ENCODE measurements at regions not wholly inside any gene's neighbourhood (a gene's known extent, or its start where the extent isn't known, plus 50 kb on each side); places are given as distances from the start of the nearest gene placed in this dataset.

DNA sequence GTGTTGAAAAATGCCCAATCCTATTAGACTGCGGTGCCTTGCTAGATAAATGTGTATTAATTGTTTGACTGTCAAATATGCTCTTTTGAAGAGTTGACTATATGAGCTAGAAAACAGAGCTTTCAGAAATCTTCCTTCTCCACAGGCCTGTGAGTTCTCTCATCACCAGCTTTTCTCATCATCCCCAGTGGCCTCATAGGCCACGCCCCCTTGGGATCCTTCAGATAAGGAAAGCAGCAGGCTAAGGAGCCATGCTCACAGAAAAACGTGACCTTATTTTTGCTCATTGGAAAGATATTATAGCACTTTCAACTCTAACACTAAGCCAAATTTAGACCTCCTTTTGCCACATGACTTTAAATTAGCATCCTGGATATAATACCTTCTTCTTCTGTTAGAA, 514.4 kb upstream of the ARRDC4 start:
- FAIRE-seq = no peak

DNA sequence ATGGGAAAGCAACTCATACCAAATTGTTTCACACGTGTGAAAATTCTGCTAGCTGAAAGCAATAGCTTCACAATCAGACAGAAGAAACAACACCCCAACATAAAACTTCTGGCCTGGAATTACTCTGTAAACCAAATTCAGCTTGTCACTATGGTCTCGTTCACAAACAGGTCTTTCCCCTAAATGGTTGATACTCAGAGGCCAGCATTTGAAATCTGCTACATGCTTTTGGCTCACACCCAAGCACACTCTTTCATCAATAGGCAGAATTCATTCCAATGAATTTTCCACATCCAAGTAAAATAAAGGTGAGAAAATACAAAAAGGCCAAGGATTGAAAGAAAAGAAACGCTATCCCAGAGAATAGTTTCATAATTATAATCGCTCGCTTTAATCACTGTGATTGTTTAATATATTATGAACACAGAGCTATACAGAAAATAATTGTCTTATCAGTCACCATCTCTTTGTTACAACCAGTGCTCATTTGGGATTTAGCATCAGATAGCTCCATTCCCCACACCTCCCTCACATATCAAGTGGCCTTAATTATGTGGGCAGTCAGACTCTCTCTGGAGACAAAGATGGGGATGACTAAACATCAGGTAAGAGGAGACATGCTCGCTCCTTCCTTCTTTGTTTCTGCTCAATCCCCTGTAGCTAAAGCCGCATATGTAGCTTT, 503.8 kb upstream of the ARRDC4 start:
- FAIRE-seq = no peak

DNA sequence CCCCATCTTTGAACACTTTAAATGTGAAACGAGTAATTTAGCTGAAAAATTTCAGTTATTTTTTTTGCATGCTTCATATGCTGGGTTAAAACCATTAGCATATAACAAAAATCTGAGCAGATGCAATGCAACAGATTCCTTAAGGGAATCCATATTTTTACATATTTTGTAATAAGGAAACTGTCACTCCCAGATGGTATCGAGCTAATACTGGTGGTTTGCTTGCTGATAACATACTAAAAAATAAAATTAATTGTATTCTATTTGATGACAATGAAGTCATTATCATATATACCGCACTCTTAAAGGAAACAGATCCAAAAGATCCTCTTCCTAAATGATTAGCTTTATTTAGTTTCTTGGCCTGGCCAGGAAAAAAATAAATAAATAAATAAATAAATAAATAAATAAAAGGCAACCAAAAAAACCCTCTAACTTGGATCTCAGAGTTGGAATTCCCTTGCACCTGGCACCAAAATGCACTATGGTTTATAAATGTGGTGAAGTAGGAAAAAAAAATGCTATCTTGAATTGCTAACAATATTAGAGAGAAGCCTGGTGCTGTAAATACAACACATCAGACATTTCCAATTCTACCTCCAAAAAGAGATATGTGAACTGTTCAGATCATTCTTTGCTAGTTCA, 503.2 kb upstream of the ARRDC4 start:
- FAIRE-seq = no peak

DNA sequence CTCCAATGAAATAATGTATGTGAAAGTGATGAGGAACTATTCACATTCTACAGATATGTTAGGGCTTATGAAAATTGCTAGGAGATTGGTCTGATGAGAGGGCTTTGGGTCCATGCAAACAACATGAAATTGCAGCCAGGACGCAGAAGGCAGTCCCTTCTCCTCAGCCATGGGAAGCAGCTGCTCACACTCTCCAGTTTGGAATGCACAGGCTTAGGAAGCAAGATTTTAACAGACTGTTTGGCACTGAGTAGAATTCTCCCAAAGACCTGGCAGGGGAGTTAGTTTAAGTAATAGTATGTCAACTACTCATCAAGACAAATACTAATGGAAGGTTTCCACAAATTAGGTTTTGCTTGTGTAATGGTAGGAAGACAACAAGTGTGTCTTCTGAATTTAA, 500.7 kb upstream of the ARRDC4 start:
- no peak for FAIRE-seq

DNA sequence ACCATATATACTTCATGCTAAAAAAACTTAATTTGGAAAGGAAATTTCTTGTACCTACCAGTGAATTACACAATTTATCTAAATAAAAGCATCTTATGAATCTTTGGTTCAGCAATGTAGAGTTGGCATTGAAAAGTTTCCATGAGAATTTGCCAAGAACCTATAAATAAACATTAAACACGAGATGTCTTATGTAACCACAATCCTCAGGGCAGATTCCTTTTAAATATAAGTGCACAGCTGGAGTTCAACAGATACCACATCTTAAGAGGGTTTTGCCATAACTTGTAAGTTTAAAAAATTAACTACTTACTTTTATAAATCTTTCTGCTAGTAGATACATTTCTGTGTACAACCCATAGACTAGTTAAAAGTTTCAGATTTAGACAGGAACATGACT, 499.3 kb upstream of the ARRDC4 start:
- no peak for FAIRE-seq

DNA sequence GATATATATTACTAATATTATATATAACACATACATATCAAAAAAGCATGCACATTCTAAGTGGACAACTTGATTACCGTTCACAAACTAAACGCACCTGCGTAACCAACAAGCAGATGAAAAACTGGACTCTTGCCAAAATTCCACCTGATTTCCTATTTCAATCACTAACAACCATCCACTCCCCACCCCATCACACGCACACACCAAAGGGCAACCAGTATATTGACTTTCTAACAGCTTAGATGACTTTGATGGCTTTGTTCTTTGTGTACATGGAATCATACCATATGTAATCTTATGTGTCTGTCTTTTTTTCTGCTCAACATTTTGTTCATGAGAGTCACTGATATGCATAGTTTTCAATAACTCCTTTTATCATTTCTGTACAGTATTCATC, 496.8 kb upstream of the ARRDC4 start:
- no peak for FAIRE-seq

DNA sequence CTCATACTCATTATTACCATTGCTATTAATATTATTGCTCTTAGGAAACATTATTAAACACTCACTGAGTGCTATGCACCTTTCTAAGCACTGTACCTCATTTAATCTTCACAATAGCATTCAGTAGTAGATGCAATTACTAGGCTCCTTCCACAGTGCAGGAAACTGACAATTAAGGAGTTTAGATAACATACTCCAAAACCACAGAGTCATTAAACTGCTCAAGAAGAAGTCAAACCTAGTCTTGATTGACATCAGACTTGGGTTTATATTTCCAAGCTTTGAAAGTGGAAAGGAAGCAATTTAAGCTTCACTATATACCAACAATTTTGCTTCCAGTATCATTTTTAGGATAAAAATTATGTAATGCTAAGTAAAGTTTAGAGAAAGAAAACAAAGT, 490.1 kb upstream of the ARRDC4 start:
- FAIRE-seq = no peak

DNA sequence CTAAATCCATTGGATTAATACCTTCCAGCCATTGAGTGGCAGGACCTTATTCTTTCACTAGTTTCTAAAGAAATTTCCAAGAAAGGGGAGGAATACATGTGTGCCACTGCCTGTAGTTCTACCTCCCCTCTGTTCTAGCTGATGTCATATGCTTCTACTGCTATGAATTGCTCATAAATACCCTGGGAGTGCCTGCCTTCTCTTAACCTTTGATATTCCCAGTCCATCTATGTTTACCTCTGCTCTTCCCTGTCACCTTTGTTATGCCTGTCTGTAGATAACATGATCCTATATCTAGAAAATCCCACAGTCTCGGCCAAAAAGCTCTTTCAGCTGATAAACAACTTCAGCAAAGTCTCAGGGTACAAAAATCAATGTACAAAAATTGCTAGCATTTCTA, 486.9 kb upstream of the ARRDC4 start:
- no peak for FAIRE-seq

DNA sequence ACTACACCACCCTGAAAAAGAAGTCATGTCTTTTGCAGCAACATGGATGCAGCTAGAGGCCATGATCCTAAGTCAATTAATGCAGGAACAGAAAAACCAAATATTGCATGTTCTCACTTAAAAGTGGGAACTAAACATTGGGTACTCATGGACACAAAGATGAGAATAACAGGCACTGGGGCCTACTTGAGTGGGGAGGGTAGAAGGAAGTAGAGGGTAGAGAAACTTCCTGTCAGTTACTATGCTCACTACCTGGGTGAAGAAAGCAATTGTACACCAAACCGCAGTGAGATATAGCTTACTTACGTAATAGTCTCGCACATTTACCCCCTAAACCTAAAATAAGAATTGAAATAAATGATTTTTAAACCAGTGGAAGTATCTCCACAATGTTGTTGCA, 480.5 kb upstream of the ARRDC4 start:
- FAIRE-seq = no peak

DNA sequence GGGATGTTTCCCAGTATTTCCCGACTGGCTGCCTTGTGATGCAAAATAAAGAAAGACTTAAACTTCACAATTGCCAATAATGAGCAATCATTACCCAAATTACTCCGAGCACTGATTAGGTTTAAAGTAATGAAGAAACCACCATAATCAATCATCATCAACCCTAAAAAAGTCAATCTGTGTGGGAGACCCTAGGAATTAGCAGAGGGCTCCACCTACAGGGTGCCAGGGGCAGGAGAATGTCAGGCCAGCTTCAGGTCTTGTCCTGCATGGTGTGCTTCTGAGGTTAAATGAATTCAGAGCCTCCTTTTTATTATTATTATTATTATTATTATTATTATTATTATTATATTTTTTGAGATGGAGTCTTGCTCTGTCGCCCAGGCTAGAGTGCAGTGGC, 478.0 kb upstream of the ARRDC4 start:
- FAIRE-seq = no peak

DNA sequence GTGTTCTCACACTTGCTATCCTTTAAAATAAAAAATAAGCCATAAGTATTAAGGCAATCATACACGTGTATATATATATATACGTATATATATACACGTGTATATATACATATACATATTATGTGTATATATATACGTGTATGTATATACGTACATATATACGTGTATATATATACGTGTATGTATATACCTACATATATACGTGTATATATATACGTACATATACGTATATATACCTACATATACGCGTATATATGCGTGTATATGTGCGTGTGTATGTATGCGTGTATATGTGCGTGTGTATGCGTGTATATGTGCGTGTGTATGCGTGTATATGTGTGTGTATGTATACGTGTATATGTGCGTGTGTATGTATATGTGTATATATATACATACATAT, 477.3 kb upstream of the ARRDC4 start:
- FAIRE-seq = no peak

DNA sequence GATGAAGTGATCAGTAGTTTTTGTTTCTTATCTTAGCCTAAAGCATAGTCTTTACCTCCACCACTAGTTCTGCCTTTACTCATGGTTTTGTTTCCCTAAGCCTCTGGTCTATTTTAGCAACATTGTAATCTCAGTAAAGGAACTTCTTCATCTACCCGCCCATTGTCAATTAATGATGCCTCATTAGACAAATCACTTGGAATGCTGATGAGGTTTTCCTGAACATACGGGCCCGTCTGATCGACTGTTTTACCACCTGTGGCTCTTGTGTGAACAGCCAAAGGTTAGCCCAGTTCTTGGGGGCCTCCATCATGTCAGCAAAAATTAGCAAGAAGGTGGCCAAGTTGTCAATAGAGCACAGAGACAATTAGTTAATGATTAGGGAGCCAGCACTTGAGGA, 470.1 kb upstream of the ARRDC4 start:
- FAIRE-seq = no peak

DNA sequence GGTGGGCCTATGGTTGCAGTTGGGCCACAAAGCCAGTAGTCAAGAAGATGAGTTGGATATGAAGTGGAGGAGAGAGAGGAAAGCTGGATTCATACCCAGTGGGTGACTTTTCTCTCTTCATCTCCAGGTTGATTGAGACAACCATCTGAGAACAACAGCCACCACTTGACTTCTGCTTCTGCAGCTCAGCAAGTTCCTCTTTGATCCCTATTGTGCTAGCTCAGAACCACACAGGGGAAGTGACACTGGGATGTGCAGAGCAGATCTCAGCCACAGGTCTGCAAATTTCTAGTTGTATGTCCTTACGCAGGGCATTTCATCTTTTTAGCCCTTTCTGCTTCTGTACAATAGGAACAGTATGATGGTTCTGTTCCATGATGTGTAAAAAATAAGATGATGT, 459.2 kb upstream of the ARRDC4 start:
- no peak for FAIRE-seq

DNA sequence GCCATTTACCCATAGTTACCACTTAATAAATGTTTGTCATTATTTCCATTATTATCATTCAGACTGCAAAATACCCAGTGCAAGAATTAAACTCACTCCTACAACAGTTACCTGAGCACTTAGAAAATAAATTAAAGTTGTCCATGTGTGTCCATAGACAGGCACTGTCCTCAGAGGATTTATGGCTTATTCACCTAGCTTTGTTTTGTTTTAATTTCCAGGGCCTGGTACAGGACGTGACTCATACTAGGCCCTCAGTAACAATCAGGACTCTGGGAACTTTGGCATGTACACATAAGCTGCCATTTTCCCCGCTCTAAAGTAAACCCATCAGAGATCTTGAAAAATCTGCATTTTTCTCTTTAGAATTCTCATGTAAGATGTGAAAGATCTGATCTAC, 458.5 kb upstream of the ARRDC4 start:
- FAIRE-seq = no peak

DNA sequence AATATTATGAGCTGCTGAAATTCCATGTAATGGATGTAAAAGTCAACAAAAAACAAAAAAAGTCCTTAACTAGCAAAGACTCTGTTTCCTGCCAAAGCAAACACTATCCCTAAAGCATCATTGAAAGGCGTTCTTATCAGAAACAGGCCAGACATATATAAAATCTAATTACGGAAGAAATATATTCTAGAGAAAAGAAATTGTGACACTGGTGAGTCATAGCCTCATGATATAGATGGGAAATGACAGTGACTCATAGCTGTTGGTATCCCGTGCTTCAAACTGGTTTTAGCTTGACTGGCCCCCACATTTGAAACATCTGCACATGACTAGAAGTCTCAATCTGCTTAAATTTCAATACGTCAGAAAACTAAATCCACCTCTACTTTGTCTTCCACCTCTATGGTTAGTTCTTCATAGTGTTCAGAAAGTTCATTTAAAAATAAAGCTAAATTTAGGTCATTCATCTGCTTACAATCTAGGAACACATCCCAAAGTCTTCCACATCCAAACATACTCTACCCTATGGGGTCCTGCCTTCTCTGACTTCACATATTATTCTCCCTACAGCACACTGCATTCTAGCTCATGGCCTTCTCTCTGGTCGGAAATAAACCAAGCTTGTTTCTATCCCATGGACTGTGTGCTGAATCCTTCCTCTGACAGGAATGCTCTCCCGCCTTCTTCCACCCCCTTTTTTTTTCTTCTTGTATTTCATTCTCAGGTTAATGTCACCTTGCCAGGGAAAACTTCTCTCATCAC, 456.3 kb upstream of the ARRDC4 start:
- FAIRE-seq = no peak

DNA sequence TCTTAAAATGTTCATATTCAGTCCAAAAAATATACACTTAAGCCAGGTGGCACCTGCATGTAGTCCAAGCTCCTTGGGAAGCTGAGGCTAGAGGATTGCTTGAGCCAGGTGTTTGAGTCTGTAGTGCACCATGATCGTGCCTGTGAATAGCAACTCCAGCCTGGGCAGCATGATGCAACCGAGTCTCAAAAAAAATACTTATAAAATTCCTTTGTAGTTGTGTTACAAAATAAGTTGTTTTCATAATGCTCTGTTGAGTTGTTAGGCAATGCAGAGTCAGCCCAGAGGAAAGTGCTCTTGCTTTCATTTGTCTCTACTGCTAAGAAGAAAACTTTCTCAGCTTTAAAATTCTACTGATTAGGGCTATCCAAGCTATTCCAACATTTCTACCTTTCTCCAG, 442.8 kb upstream of the ARRDC4 start:
- no peak for FAIRE-seq

DNA sequence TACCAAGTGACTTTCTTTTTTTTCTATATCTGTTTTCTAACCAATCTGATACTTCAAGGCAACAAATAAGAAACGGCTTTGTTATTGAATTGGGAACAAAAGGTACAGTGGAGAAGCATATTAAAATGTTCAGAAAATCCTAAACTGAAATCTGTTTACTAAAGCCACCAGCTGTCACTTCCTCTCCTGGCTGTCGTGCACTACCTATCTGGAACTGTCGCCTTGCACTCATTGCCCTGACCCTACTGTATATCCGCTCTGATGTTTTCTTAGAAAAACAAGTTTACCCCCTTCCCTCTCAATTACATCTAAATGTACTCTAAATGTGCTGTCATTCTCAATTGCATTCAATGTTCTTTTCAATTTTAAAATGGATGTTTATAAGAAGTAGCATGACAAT, 439.8 kb upstream of the ARRDC4 start:
- no peak for FAIRE-seq

DNA sequence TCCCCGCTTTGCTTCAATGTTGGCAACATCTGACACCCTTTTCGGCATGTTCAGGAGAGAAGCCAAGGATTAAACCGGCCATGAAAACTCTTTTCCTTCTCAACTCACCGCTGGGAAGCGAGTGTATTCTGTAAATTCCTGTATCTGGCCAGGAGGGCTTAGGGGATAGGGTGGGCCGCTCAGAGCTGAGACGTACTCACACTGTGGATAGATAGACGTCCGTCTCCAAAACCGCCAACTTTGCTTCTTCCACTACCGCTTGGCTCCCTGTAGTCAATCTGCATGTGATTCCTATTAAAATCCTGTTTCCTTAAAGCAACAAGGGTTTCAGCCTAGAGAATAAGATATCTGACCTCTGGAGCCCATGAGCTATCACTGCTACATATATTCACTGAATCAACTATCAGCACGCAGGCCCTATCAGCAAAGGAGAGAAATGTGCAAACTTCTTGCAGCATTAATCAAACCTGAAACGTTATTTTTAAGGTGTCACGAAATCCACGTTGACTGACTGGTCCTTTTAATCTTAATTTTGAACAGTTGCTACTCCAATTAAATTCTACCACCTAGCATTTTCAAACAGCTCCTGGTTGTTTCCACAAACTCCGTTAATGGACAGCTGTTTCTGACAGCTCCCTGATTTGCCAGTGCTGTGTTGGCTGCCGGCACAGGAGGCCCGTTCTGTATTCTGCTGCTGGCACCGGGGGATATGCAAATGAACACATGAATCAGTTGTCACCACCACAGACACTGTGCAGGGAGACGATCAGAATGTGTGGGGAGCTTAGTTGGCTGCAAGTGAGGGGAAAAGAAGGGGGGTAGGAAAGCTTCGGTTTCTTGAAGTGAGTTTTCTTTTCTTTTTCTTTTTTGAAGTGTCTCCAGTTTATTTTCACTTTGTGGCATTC, 438.9 kb upstream of the ARRDC4 start:
- no peak for FAIRE-seq

DNA sequence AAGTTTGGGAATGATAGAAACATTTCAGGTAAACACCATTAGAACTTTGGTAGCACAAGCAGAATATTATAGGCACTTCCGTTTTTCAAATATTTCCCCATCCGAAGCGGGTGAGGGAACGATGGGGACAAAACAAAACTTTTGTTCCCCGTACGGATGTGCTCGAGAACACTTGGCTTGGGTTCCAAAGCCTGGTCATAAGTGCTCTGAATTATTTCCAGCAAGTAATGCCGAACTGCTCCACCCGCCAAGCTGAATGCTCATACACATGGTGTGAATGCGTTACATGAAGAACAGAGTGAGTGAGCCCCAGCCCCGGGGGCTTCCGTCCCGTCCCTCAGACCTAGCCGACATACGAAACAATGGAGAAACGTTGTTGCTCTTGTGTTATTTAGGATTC, 438.2 kb upstream of the ARRDC4 start:
- no peak for FAIRE-seq

DNA sequence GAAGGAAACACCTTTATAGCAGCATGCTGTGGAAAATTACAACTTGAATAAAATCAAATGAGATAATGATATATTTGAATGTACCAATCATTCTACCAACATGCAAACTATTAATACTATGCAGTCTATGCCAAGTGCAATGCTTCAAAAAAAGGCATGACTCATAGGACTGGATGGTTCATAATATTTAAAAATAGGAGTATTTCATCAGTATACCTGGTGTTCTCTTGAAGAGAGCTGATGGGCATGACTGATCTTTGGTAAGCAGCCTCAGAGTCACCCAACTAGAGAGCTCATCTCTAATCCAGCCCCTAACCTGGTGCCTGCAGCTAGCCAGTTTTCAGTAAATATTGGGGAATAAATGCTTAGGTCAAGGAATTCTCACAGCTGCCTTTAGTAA, 434.7 kb upstream of the ARRDC4 start:
- no peak for FAIRE-seq

DNA sequence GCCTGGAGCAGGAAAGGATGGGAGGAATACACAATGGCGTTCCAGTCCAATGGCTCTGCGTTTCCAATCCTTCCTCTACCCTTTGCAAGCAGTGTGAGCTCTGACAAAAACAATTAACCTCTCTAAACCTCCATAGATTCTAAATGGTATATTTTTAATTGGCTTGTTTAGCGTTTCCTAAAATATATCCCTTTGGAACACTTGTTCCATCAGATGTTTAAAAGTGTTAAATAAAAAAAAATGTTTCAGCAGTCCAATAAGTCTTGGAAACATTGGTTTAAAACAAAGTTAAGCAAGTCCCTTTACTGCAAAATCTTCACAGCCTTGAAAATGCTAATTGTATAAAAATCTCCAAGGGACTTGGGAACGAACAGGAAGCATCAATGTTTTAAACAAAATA, 432.3 kb upstream of the ARRDC4 start:
- FAIRE-seq = no peak

DNA sequence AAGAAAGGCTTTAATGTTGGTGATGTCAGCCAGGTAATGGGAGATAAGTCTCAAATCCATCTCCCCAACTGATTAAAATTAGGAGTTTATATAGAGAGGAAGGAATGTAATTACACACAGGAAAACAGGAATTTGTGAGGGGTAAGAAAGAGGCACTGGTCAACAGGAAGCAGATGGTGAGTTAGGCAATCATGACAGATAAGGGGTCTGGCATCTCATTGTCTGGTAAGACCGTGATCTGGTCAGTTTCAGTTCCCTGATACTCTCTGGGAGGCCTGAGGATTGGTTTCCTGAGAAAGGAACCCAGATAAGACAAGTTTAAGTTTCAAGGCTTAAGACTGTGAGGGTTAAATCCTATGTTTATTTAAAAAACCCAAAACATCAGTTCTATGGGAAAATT, 414.7 kb upstream of the ARRDC4 start:
- no peak for FAIRE-seq

DNA sequence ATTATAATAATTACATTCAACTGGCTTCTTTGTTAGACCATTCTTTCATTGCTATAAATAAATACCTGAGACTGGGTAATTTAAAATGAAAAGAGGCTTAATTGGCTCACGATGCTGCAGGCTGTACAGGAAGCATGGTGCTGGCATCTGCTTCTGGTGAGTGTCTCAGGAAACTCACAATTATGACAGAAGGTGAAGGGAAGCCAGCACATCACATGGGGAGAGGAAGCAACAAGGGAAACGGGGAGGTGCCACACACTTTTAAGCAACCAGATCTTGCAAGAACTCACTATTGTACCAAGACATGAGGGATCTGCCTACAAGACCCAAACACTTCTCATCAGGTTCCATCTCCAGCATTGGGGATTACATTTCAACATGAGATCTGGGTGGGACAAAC, 413.1 kb upstream of the ARRDC4 start:
- FAIRE-seq = no peak

Measured in islet of Langerhans (tissue), 1 donor.